ENCODE measurements at regions not wholly inside any gene's neighbourhood (a gene's known extent, or its start where the extent isn't known, plus 50 kb on each side); places are given as distances from the start of the nearest gene placed in this dataset.
"Not testable (repeated sequence)": the region's sequence is repeated elsewhere in the genome, so short reads cannot be mapped to it uniquely, and the experiment has no call there.

DNA sequence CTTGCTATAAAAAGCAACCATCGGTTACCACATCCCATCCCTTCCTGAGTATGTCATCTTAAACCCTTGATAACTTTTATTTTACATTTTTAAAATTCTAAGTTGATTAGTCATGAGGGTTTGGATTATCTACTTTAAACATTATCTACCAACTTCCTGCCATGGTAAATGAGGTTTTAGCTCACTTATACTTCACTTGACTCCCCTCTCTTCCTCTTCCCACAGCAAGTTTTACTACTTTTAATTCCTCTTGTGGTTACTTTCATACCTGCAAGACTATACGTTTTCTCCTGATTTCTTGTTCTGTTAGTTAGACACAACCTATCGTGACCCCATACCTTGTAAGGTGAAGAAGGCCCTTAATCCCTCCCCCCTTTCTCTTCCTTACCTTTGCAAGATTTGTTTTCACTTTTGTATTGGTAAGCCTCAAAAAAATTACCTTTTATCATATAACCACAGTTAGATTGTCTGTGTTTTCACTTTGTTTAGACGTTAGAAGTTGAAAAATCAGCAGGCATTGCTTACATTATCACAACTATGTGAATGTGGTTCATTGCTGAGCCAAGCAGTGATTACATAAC, 60.1 kb upstream of the OGFRL1 start:
- H3K4me1 ChIP-seq (ENCODE audit: insufficient read depth, low read length), result peaks cover 5% of the 10 kb centered on the region
- intact Hi-C loops (cut with DNase I, micrococcal nuclease), result no loop called here
- Mint-ChIP-seq H3K36me3 (ENCODE audit: low read depth) (no peaks in the 10 kb centered on the region), H3K4me3 (peak overlapping the region; percentile 26), H3K9me3 (no peaks in the 10 kb centered on the region), H3K27ac (peak overlapping the region; percentile 59), H3K4me1 (ENCODE audit: low read depth) (peaks cover 37% of the 10 kb centered on the region), H3K27me3 (no peaks in the 10 kb centered on the region)
- CTCF ChIA-PET, result no interaction called here
- H3K36me3 ChIP-seq (ENCODE audit: insufficient read depth, low read length), result no peaks in the 10 kb centered on the region
- H3K27ac ChIP-seq (ENCODE audit: low read depth in 1 of 2, low read length in 2 of 2), result peak overlapping the region in 1 of 2 donors; percentile 42
- POLR2A ChIA-PET, result interaction anchor here (1.2 to 2.4 kb wide), 2 partner anchors 36 to 59 kb away, joined by 3 to 17 read pairs; partner anchors contain the start of gene OGFRL1
- no peaks in the 10 kb centered on the region for H3K9me3 ChIP-seq (ENCODE audit: control insufficient read depth in 1 of 2, insufficient read depth in 1 of 2, low read length in 2 of 2)
- ATAC-seq (ENCODE audit: poor library complexity), result peak; percentile 81
- H3K27me3 ChIP-seq (ENCODE audit: control insufficient read depth in 1 of 2, insufficient read depth in 2 of 2, low read length in 2 of 2), result no peaks in the 10 kb centered on the region
- H3K4me3 ChIP-seq (ENCODE audit: low read length), result no peak overlapping the region
- TF ChIP-seq CTCF (IDR thresholded peaks at IDR 0.05), result no peak
- peak in 3 of 14 experiments; percentile 41 to 59 (median 55) for DNase-seq

GRCh38 chr6:71229477-71229876, 59.1 kb upstream of the OGFRL1 start:
- H3K4me3 ChIP-seq (ENCODE audit: low read length), result no peak overlapping the region
- H3K27me3 ChIP-seq (ENCODE audit: control insufficient read depth in 1 of 2, insufficient read depth in 2 of 2, low read length in 2 of 2), result no peaks in the 10 kb centered on the region
- H3K9me3 ChIP-seq (ENCODE audit: control insufficient read depth in 1 of 2, insufficient read depth in 1 of 2, low read length in 2 of 2), result no peaks in the 10 kb centered on the region
- H3K36me3 ChIP-seq (ENCODE audit: insufficient read depth, low read length), result no peaks in the 10 kb centered on the region
- Mint-ChIP-seq H3K36me3 (ENCODE audit: low read depth) (no peaks in the 10 kb centered on the region), H3K4me1 (ENCODE audit: low read depth) (peaks cover 37% of the 10 kb centered on the region), H3K27ac (peak overlapping the region; percentile 59), H3K9me3 (no peaks in the 10 kb centered on the region), H3K4me3 (no peak overlapping the region), H3K27me3 (no peaks in the 10 kb centered on the region)
- CTCF ChIA-PET, result no interaction called here
- peak overlapping the region in 1 of 2 donors; percentile 42 for H3K27ac ChIP-seq (ENCODE audit: low read depth in 1 of 2, low read length in 2 of 2)
- DNase-seq, result no peak
- intact Hi-C loops (cut with DNase I, micrococcal nuclease), result no loop called here
- POLR2A ChIA-PET, result interaction anchor here (2.4 kb wide), 1 partner anchor 58 kb away, joined by 17 read pairs; the partner anchor contains the start of gene OGFRL1
- H3K4me1 ChIP-seq (ENCODE audit: insufficient read depth, low read length), result peaks cover 5% of the 10 kb centered on the region
- no peak for ATAC-seq (ENCODE audit: poor library complexity)
- no peak for TF ChIP-seq CTCF (IDR thresholded peaks at IDR 0.05)

GRCh38 chr6:71232890-71233289, 55.7 kb upstream of the OGFRL1 start:
- intact Hi-C loops (cut with DNase I, micrococcal nuclease); H3K27ac ChIP-seq (ENCODE audit: low read depth in 1 of 2, low read length in 2 of 2); H3K36me3 Mint-ChIP-seq (ENCODE audit: low read depth); H3K27ac Mint-ChIP-seq; POLR2A ChIA-PET; H3K9me3 ChIP-seq (ENCODE audit: control insufficient read depth in 1 of 2, insufficient read depth in 1 of 2, low read length in 2 of 2); H3K4me1 ChIP-seq (ENCODE audit: insufficient read depth, low read length); H3K4me3 Mint-ChIP-seq; CTCF ChIA-PET; H3K36me3 ChIP-seq (ENCODE audit: insufficient read depth, low read length); H3K27me3 ChIP-seq (ENCODE audit: control insufficient read depth in 1 of 2, insufficient read depth in 2 of 2, low read length in 2 of 2); ATAC-seq (ENCODE audit: poor library complexity); H3K27me3 Mint-ChIP-seq; DNase-seq; H3K4me3 ChIP-seq (ENCODE audit: low read length); H3K9me3 Mint-ChIP-seq: not testable (repeated sequence)
- H3K4me1 Mint-ChIP-seq (ENCODE audit: low read depth), result peaks cover 23% of the 10 kb centered on the region

DNA sequence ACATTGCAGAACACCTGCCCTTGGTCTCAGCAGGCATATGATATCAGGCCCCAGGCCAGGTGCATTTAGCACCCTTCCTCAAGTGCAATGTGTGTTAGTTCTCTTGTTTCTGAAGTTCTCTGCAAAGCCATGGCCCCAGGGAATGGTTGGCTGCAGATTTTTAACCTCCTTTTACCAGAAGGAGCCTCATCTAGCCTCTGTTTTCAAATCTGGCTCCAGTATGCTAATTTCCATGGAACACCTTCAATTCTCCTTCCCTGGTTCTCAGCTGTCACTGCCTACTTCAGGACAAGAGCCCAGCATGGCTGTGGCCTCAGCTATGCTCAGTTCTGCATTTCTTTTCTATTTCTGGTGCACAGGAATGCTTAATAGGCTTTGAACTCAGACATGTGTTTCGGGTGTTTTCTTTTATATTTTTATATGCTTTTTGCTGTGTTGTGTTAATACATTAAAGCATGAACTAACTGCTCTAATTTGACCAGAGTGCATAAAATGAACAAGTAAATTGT, 51.6 kb upstream of the OGFRL1 start:
- Mint-ChIP-seq H3K27ac (no peak overlapping the region), H3K9me3 (no peaks in the 10 kb centered on the region), H3K36me3 (ENCODE audit: low read depth) (no peaks in the 10 kb centered on the region), H3K27me3 (peaks cover 15% of the 10 kb centered on the region), H3K4me1 (ENCODE audit: low read depth) (no peaks in the 10 kb centered on the region), H3K4me3 (no peak overlapping the region)
- H3K27me3 ChIP-seq (ENCODE audit: control insufficient read depth in 1 of 2, insufficient read depth in 2 of 2, low read length in 2 of 2), result peaks cover 0 to 3% of the 10 kb centered on the region in 2 experiments
- H3K4me3 ChIP-seq (ENCODE audit: low read length), result no peak overlapping the region
- H3K36me3 ChIP-seq (ENCODE audit: insufficient read depth, low read length), result no peaks in the 10 kb centered on the region
- POLR2A ChIA-PET, result no interaction called here
- no peak overlapping the region for H3K27ac ChIP-seq (ENCODE audit: low read depth in 1 of 2, low read length in 2 of 2)
- no peak for TF ChIP-seq CTCF (IDR thresholded peaks at IDR 0.05)
- no peaks in the 10 kb centered on the region for H3K9me3 ChIP-seq (ENCODE audit: control insufficient read depth in 1 of 2, insufficient read depth in 1 of 2, low read length in 2 of 2)
- ATAC-seq (ENCODE audit: poor library complexity) (no peak), DNase-seq (no peak)
- intact Hi-C loops (cut with DNase I, micrococcal nuclease), result no loop called here
- H3K4me1 ChIP-seq (ENCODE audit: insufficient read depth, low read length), result no peaks in the 10 kb centered on the region
- CTCF ChIA-PET, result no interaction called here

All from CD4-positive, alpha-beta T cell (primary cell).